HepG2 (cell line): ENCODE measurements at regions not wholly inside any gene's neighbourhood (a gene's known extent, or its start where the extent isn't known, plus 50 kb on each side); places are given as distances from the start of the nearest gene placed in this dataset.
A peak's percentile ranks its signal among the peaks of the same experiment; 100 is the strongest.

ENCODE experiments used
- HBP1 ChIP-seq: IDR thresholded peaks from 2 replicates; pipeline ENCODE4 v1.6.1; 2016; ENCODE audit warnings: low read depth, control low read depth
- PHF21A ChIP-seq: sonication (generic); formaldehyde crosslinking; IDR thresholded peaks from 2 replicates; pipeline ENCODE4 v1.5.0; 2020; ENCODE audit warnings: mild to moderate bottlenecking, missing genetic modification reagents
- RBFOX2 ChIP-seq: fragments of 200-400 bp; formaldehyde crosslinking; IDR thresholded peaks from 2 replicates; pipeline ENCODE4 v1.6.1; 2017; ENCODE audit warnings: low read depth, mild to moderate bottlenecking, low read length
- SSRP1 ChIP-seq: IDR thresholded peaks from 2 replicates; pipeline ENCODE4 v1.6.1; 2016; ENCODE audit warnings: control low read depth
- ZBTB43 ChIP-seq: sonication (generic); formaldehyde crosslinking; conservative IDR thresholded peaks from 2 replicates; pipeline ENCODE4 v1.4.0; 2020; ENCODE audit warnings: missing genetic modification reagents
- ZIK1 ChIP-seq: sonication (generic); formaldehyde crosslinking; IDR thresholded peaks from 2 replicates; pipeline ENCODE4 v1.5.0; 2020; ENCODE audit warnings: mild to moderate bottlenecking, low read depth, missing genetic modification reagents, borderline replicate concordance
- ZNF235 ChIP-seq: sonication (generic); formaldehyde crosslinking; IDR thresholded peaks from 2 replicates; pipeline ENCODE4 v1.8.1; 2023; ENCODE audit warnings: mild to moderate bottlenecking, missing genetic modification reagents, borderline replicate concordance
- ZNF33B ChIP-seq: sonication (generic); formaldehyde crosslinking; IDR thresholded peaks from 2 replicates; pipeline ENCODE4 v1.5.1; 2020; ENCODE audit warnings: mild to moderate bottlenecking, missing genetic modification reagents
- ZNF44 ChIP-seq: sonication (generic); formaldehyde crosslinking; IDR thresholded peaks from 2 replicates; pipeline ENCODE4 v1.5.1; 2020; ENCODE audit warnings: mild to moderate bottlenecking, missing genetic modification reagents
- ZNF550 ChIP-seq: sonication (generic); formaldehyde crosslinking; IDR thresholded peaks from 2 replicates; pipeline ENCODE4 v1.4.0; 2020; ENCODE audit warnings: mild to moderate bottlenecking, missing genetic modification reagents, borderline replicate concordance
- ZNF577 ChIP-seq: sonication (generic); formaldehyde crosslinking; IDR thresholded peaks from 2 replicates; pipeline ENCODE4 v1.4.0; 2020; ENCODE audit warnings: mild to moderate bottlenecking, low read depth, missing genetic modification reagents, borderline replicate concordance
- TF ChIP-seq, protein P1 (sequence below): sonication (generic); formaldehyde crosslinking; IDR thresholded peaks from 2 replicates; pipeline ENCODE4 v1.5.0; 2020; ENCODE audit warnings: mild to moderate bottlenecking, missing genetic modification reagents, borderline replicate concordance
- TF ChIP-seq, protein P2 (sequence below): sonication (generic); formaldehyde crosslinking; IDR thresholded peaks from 2 replicates; pipeline ENCODE4 v1.8.1; 2023; ENCODE audit warnings: mild to moderate bottlenecking, inconsistent platforms, moderate library complexity, missing genetic modification reagents, borderline replicate concordance
- TF ChIP-seq, protein P3 (sequence below): sonication (generic); formaldehyde crosslinking; IDR thresholded peaks from 2 replicates; pipeline ENCODE4 v1.4.0; 2020; ENCODE audit warnings: mild to moderate bottlenecking, missing genetic modification reagents

GRCh38 chr6:4018171-4018923 lies 60.6 kb downstream of the FAM217A start (continued):
- TF ChIP-seq, protein P1, sequence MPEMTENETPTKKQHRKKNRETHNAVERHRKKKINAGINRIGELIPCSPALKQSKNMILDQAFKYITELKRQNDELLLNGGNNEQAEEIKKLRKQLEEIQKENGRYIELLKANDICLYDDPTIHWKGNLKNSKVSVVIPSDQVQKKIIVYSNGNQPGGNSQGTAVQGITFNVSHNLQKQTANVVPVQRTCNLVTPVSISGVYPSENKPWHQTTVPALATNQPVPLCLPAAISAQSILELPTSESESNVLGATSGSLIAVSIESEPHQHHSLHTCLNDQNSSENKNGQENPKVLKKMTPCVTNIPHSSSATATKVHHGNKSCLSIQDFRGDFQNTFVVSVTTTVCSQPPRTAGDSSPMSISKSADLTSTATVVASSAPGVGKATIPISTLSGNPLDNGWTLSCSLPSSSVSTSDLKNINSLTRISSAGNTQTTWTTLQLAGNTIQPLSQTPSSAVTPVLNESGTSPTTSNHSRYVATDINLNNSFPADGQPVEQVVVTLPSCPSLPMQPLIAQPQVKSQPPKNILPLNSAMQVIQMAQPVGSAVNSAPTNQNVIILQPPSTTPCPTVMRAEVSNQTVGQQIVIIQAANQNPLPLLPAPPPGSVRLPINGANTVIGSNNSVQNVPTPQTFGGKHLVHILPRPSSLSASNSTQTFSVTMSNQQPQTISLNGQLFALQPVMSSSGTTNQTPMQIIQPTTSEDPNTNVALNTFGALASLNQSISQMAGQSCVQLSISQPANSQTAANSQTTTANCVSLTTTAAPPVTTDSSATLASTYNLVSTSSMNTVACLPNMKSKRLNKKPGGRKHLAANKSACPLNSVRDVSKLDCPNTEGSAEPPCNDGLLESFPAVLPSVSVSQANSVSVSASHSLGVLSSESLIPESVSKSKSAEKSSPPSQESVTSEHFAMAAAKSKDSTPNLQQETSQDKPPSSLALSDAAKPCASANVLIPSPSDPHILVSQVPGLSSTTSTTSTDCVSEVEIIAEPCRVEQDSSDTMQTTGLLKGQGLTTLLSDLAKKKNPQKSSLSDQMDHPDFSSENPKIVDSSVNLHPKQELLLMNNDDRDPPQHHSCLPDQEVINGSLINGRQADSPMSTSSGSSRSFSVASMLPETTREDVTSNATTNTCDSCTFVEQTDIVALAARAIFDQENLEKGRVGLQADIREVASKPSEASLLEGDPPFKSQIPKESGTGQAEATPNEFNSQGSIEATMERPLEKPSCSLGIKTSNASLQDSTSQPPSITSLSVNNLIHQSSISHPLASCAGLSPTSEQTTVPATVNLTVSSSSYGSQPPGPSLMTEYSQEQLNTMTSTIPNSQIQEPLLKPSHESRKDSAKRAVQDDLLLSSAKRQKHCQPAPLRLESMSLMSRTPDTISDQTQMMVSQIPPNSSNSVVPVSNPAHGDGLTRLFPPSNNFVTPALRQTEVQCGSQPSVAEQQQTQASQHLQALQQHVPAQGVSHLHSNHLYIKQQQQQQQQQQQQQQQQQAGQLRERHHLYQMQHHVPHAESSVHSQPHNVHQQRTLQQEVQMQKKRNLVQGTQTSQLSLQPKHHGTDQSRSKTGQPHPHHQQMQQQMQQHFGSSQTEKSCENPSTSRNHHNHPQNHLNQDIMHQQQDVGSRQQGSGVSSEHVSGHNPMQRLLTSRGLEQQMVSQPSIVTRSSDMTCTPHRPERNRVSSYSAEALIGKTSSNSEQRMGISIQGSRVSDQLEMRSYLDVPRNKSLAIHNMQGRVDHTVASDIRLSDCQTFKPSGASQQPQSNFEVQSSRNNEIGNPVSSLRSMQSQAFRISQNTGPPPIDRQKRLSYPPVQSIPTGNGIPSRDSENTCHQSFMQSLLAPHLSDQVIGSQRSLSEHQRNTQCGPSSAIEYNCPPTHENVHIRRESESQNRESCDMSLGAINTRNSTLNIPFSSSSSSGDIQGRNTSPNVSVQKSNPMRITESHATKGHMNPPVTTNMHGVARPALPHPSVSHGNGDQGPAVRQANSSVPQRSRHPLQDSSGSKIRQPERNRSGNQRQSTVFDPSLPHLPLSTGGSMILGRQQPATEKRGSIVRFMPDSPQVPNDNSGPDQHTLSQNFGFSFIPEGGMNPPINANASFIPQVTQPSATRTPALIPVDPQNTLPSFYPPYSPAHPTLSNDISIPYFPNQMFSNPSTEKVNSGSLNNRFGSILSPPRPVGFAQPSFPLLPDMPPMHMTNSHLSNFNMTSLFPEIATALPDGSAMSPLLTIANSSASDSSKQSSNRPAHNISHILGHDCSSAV = peak; percentile 86; the same call in 1 of the 2 replicates
- peak; percentile 98 for TF ChIP-seq ZNF33B (CRISPR knock-in tag)
- TF ChIP-seq ZNF577 = peak; percentile 89; the same call in 1 of the 2 replicates
- TF ChIP-seq ZNF235 (CRISPR knock-in tag) = peak; percentile 98
- peak; percentile 92; the same call in 1 of the 2 replicates for TF ChIP-seq ZNF44 (CRISPR knock-in tag)
- peak; percentile 99 for TF ChIP-seq RBFOX2
- TF ChIP-seq, protein P2, sequence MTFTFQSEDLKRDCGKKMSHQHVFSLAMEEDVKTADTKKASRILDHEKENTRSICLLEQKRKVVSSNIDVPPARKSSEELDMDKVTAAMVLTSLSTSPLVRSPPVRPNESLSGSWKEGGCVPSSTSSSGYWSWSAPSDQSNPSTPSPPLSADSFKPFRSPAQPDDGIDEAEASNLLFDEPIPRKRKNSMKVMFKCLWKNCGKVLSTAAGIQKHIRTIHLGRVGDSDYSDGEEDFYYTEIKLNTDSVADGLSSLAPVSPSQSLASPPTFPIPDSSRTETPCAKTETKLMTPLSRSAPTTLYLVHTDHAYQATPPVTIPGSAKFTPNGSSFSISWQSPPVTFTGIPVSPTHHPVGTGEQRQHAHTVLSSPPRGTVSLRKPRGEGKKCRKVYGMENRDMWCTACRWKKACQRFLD (CRISPR knock-in tag) = peak; percentile 96; the same call in 1 of the 2 replicates
- no peak; the same call in 1 of the 2 replicates for TF ChIP-seq SSRP1 (CRISPR knock-in tag)
- TF ChIP-seq PHF21A (CRISPR knock-in tag) = peak; percentile 84
- no peak; the same call in 1 of the 2 replicates for TF ChIP-seq HBP1 (CRISPR knock-in tag)
- peak; percentile 61; the same call in 1 of the 2 replicates for TF ChIP-seq ZIK1 (CRISPR knock-in tag)
- TF ChIP-seq, protein P3, sequence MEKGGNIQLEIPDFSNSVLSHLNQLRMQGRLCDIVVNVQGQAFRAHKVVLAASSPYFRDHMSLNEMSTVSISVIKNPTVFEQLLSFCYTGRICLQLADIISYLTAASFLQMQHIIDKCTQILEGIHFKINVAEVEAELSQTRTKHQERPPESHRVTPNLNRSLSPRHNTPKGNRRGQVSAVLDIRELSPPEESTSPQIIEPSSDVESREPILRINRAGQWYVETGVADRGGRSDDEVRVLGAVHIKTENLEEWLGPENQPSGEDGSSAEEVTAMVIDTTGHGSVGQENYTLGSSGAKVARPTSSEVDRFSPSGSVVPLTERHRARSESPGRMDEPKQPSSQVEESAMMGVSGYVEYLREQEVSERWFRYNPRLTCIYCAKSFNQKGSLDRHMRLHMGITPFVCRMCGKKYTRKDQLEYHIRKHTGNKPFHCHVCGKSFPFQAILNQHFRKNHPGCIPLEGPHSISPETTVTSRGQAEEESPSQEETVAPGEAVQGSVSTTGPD = peak; percentile 84
- TF ChIP-seq ZNF550 (CRISPR knock-in tag) = no peak
- no peak for TF ChIP-seq ZBTB43
